MM.1S (cell line): ENCODE measurements at regions not wholly inside any gene's neighbourhood (a gene's known extent, or its start where the extent isn't known, plus 50 kb on each side); places are given as distances from the start of the nearest gene placed in this dataset.

Experiments
- DNase-seq: peaks from one replicate; pipeline ENCODE4 v3.0.0-alpha.2; 2015
- H2AFZ ChIP-seq: fragments of 300-600 bp; sonication (generic); 2 replicates; pipeline ENCODE4 v1.6.0; 2016; ENCODE audit warnings: antibody characterized with exemption, low read length
- H3F3A ChIP-seq: fragments of 300-600 bp; sonication (generic); 2 replicates; pipeline ENCODE4 v1.6.1; 2016; ENCODE audit warnings: mild to moderate bottlenecking, antibody characterized with exemption, low read length, moderate library complexity, mixed read lengths; ENCODE audit not compliant: insufficient read depth
- H3K27ac ChIP-seq: fragments of 300-600 bp; sonication (generic); 2 replicates; pipeline ENCODE4 v1.5.1; 2016; ENCODE audit warnings: mild to moderate bottlenecking, low read length
- H3K27me3 ChIP-seq: fragments of 300-600 bp; sonication (generic); replicated peaks from 2 replicates; pipeline ENCODE4 v1.6.0; 2016; ENCODE audit warnings: low read length; ENCODE audit not compliant: insufficient read depth
- H3K36me3 ChIP-seq: fragments of 300-600 bp; sonication (generic); replicated peaks from 2 replicates; pipeline ENCODE4 v1.6.1; 2016; ENCODE audit warnings: mild to moderate bottlenecking, low read length, mixed read lengths; ENCODE audit not compliant: insufficient read depth
- H3K4me1 ChIP-seq: fragments of 300-600 bp; sonication (generic); 2 replicates; pipeline ENCODE4 v1.6.1; 2016; ENCODE audit warnings: low read length, mixed read lengths
- H3K4me2 ChIP-seq: fragments of 300-600 bp; sonication (generic); 2 replicates; pipeline ENCODE4 v1.6.0; 2016; ENCODE audit warnings: low read depth, low read length
- H3K4me3 ChIP-seq: fragments of 300-600 bp; sonication (generic); 2 replicates; pipeline ENCODE4 v1.5.1; 2016; ENCODE audit warnings: low read length, mixed read lengths
- H3K79me2 ChIP-seq: fragments of 300-600 bp; sonication (generic); 2 replicates; pipeline ENCODE4 v1.6.1; 2016; ENCODE audit warnings: mixed run types, low read length, mixed read lengths
- H3K9ac ChIP-seq: fragments of 300-600 bp; sonication (generic); 2 replicates; pipeline ENCODE4 v1.6.1; 2016; ENCODE audit warnings: low read length, mixed read lengths
- H3K9me2 ChIP-seq: fragments of 300-600 bp; sonication (generic); replicated peaks from 2 replicates; pipeline ENCODE4 v1.6.1; 2016; ENCODE audit warnings: mild to moderate bottlenecking, low read length, mixed read lengths; ENCODE audit not compliant: insufficient read depth
- H3K9me3 ChIP-seq: fragments of 300-600 bp; sonication (generic); replicated peaks from 2 replicates; pipeline ENCODE4 v1.6.1; 2016; ENCODE audit warnings: mild to moderate bottlenecking, low read length, mixed read lengths; ENCODE audit not compliant: insufficient read depth
- H4K20me1 ChIP-seq: fragments of 300-600 bp; sonication (generic); 2 replicates; pipeline ENCODE4 v1.6.1; 2016; ENCODE audit warnings: mild to moderate bottlenecking, low read length, moderate library complexity, mixed read lengths; ENCODE audit not compliant: insufficient read depth
- EZH2 ChIP-seq: fragments of 300-600 bp; sonication (generic); optimal IDR thresholded peaks from 2 replicates; pipeline ENCODE3; 2017; ENCODE audit warnings: low read depth, mild to moderate bottlenecking, antibody characterized with exemption, low read length, mixed read lengths
- EZH2phosphoT487 ChIP-seq: fragments of 300-600 bp; sonication (generic); IDR thresholded peaks from 2 replicates; pipeline ENCODE4 v1.6.1; 2018; ENCODE audit warnings: antibody characterized with exemption, low read length
- TF ChIP-seq, protein P1 (sequence below): fragments of 300-600 bp; sonication (generic); IDR thresholded peaks from 2 replicates; pipeline ENCODE4 v1.5.1; 2016; ENCODE audit warnings: antibody characterized with exemption, low read length, mixed read lengths

DNA sequence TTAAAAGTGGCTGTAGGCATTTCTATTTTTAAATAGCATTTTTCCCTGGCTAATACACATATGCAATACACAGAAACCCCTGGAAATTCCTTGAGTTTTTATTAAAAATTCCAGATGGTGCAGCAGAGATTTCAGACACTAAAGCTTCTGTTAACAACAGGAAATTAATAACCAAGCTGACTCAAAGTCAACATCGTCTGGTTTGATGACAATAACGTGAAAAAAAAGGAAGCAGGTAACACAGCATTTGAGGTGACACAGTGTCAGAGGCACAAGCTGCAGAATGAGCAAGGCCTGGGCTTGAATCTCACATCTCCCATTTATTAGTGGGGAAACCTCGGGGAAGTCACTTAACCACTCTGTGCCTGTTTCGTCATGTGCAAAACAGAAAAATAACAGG is 64.6 kb upstream of the GJB5 start:
- Histone ChIP-seq H3K27me3 (peaks cover 45% of the 10 kb centered on the region), H3K4me2 (no peak overlapping the region), H3K9me2 (no peaks in the 10 kb centered on the region), H3K4me3 (no peak overlapping the region), H3K9me3 (no peaks in the 10 kb centered on the region), H3K36me3 (no peaks in the 10 kb centered on the region), H3K4me1 (no peaks in the 10 kb centered on the region), H3K27ac (no peak overlapping the region), H4K20me1 (no peaks in the 10 kb centered on the region), H3K79me2 (no peaks in the 10 kb centered on the region), H3K9ac (no peak overlapping the region), H3F3A (no peaks in the 10 kb centered on the region), H2AFZ (no peak overlapping the region)
- TF ChIP-seq EZH2phosphoT487 (no peak), EZH2 (no peak)
- TF ChIP-seq, protein P1, sequence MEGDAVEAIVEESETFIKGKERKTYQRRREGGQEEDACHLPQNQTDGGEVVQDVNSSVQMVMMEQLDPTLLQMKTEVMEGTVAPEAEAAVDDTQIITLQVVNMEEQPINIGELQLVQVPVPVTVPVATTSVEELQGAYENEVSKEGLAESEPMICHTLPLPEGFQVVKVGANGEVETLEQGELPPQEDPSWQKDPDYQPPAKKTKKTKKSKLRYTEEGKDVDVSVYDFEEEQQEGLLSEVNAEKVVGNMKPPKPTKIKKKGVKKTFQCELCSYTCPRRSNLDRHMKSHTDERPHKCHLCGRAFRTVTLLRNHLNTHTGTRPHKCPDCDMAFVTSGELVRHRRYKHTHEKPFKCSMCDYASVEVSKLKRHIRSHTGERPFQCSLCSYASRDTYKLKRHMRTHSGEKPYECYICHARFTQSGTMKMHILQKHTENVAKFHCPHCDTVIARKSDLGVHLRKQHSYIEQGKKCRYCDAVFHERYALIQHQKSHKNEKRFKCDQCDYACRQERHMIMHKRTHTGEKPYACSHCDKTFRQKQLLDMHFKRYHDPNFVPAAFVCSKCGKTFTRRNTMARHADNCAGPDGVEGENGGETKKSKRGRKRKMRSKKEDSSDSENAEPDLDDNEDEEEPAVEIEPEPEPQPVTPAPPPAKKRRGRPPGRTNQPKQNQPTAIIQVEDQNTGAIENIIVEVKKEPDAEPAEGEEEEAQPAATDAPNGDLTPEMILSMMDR = no peak
- DNase-seq = no peak

GRCh38 chr1:34693081-34693480 is 61.8 kb upstream of the GJB5 start:
- H3F3A ChIP-seq = no peaks in the 10 kb centered on the region
- H4K20me1 ChIP-seq = no peaks in the 10 kb centered on the region
- no peaks in the 10 kb centered on the region for H3K36me3 ChIP-seq
- H3K27ac ChIP-seq = no peak overlapping the region
- TF ChIP-seq EZH2 (no peak), EZH2phosphoT487 (no peak)
- TF ChIP-seq, protein P1 = no peak
- no peak for DNase-seq
- H3K9ac ChIP-seq = no peak overlapping the region
- H3K4me2 ChIP-seq = no peak overlapping the region
- no peak overlapping the region for H3K4me3 ChIP-seq
- no peak overlapping the region for H2AFZ ChIP-seq
- no peaks in the 10 kb centered on the region for H3K4me1 ChIP-seq
- no peaks in the 10 kb centered on the region for H3K9me2 ChIP-seq
- H3K9me3 ChIP-seq = no peaks in the 10 kb centered on the region
- H3K27me3 ChIP-seq = peaks cover 59% of the 10 kb centered on the region
- H3K79me2 ChIP-seq = no peaks in the 10 kb centered on the region

DNA sequence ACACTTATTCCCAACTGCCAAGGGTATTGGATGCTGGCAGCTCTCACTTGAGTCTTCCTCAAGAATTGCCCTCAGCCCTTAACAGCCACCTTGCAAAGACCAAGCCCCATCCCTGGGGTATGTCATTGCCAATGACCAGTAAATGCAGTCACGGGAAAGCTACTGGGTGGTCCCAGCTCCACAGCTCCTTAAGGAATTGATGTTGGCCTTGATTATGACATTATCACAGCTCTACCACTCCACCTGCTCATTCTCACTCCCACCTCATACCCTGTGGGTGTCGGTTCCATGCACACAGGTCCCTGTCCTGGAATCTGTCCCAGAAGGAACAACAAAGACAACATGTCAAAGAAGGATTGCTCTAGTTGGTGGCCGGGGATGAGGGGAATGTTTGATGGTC is 60.5 kb upstream of the GJB5 start:
- H3K4me3 ChIP-seq = no peak overlapping the region
- no peaks in the 10 kb centered on the region for H4K20me1 ChIP-seq
- peaks cover 64% of the 10 kb centered on the region for H3K27me3 ChIP-seq
- no peak for DNase-seq
- H3K4me2 ChIP-seq = no peak overlapping the region
- H3K9ac ChIP-seq = no peak overlapping the region
- H3F3A ChIP-seq = no peaks in the 10 kb centered on the region
- H3K27ac ChIP-seq = no peak overlapping the region
- no peaks in the 10 kb centered on the region for H3K9me3 ChIP-seq
- H3K4me1 ChIP-seq = no peaks in the 10 kb centered on the region
- no peaks in the 10 kb centered on the region for H3K79me2 ChIP-seq
- TF ChIP-seq EZH2 (no peak), EZH2phosphoT487 (no peak)
- TF ChIP-seq, protein P1 = no peak
- no peaks in the 10 kb centered on the region for H3K36me3 ChIP-seq
- no peak overlapping the region for H2AFZ ChIP-seq
- H3K9me2 ChIP-seq = no peaks in the 10 kb centered on the region
